Left lung (tissue), 4 donors: ENCODE measurements at regions not wholly inside any gene's neighbourhood (a gene's known extent, or its start where the extent isn't known, plus 50 kb on each side); places are given as distances from the start of the nearest gene placed in this dataset.

ENCODE experiments used
- ATAC-seq: fragments of 200-7000 bp; cut with Tn5 transposase; one replicate; pipeline ENCODE4 v1.9.1; 2020; ENCODE audit warnings: moderate library complexity
- DNase-seq, 4 donors: peaks; one replicate each; pipeline ENCODE4 v3.0.0-alpha.2; 2013 to 2020
- H3K27ac ChIP-seq, 2 donors: fragments of 200-600 bp; sonication (generic) in 1 of 2; one replicate each; pipeline versions ENCODE4 v1.5.0 to v1.8.0; 2020 to 2021
- H3K27me3 ChIP-seq, 2 donors: fragments of 200-600 bp; sonication (generic) in 1 of 2; one replicate each; pipeline versions ENCODE4 v1.5.0 to v1.8.0; 2020 to 2021
- H3K36me3 ChIP-seq, 2 donors: fragments of 200-600 bp; sonication (generic) in 1 of 2; one replicate each; pipeline versions ENCODE4 v1.5.0 to v1.8.0; 2020 to 2021
- H3K4me1 ChIP-seq, 2 donors: fragments of 200-600 bp; one replicate each; pipeline ENCODE4 v1.8.0; 2021
- H3K4me3 ChIP-seq, 2 donors: fragments of 200-600 bp; sonication (generic) in 1 of 2; one replicate each; pipeline versions ENCODE4 v1.5.0 to v1.8.0; 2020 to 2021; ENCODE audit warnings: mild to moderate bottlenecking in 1 of 2
- H3K9me3 ChIP-seq, 2 donors: fragments of 200-600 bp; sonication (generic) in 1 of 2; one replicate each; pipeline versions ENCODE4 v1.5.0 to v1.8.0; 2020 to 2021
- intact Hi-C, 2 donors: fragments of 100-400 bp; cut with DNase I; formaldehyde crosslinking; loops; one replicate each; pipeline versions ENCODE4 v1.11.2 to v1.14.2; 2022
- TF ChIP-seq, protein P1 (sequence below), 2 donors: fragments of 200-600 bp; sonication (generic) in 1 of 2; IDR thresholded peaks; one replicate each; pipeline versions ENCODE4 v1.5.0 to v1.8.0; 2021; ENCODE audit warnings: antibody characterized with exemption in 2 of 2
- donor health status: DM: no; HTN: yes; CAD: no.
- donor health status: DM: no; HTN: no; CAD: no.

DNA sequence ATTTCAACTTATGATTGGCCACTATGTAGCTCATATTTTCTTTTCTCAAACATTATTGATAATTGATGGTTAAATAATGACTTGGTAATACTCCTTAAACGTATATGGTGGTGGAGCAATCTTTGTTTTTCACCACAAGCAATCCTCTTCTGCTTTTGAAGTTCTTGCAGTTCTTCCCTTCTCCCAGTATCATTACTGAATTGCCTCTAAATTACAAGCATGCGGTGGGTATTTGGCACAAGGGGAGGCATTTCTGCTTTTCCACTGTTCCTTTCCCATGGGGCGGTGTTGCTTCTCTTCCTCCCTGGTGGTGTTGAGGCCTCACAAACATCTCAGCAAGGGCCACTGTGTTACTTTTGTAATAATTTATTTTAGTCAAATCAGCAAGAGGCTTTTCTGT is 234.4 kb upstream of the RXFP2 start:
- Histone ChIP-seq H3K27ac (no peak overlapping the region), H3K4me1 (no peaks in the 10 kb centered on the region), H3K4me3 (no peak overlapping the region), H3K27me3 (no peaks in the 10 kb centered on the region), H3K36me3 (no peaks in the 10 kb centered on the region), H3K9me3 (peaks cover 0 to 4% of the 10 kb centered on the region in 2 donors)
- intact Hi-C loops = no loop called here
- TF ChIP-seq, protein P1, sequence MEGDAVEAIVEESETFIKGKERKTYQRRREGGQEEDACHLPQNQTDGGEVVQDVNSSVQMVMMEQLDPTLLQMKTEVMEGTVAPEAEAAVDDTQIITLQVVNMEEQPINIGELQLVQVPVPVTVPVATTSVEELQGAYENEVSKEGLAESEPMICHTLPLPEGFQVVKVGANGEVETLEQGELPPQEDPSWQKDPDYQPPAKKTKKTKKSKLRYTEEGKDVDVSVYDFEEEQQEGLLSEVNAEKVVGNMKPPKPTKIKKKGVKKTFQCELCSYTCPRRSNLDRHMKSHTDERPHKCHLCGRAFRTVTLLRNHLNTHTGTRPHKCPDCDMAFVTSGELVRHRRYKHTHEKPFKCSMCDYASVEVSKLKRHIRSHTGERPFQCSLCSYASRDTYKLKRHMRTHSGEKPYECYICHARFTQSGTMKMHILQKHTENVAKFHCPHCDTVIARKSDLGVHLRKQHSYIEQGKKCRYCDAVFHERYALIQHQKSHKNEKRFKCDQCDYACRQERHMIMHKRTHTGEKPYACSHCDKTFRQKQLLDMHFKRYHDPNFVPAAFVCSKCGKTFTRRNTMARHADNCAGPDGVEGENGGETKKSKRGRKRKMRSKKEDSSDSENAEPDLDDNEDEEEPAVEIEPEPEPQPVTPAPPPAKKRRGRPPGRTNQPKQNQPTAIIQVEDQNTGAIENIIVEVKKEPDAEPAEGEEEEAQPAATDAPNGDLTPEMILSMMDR (IDR thresholded peaks at IDR 0.05) = no peak
- DNase-seq (no peak), ATAC-seq (no peak)

DNA sequence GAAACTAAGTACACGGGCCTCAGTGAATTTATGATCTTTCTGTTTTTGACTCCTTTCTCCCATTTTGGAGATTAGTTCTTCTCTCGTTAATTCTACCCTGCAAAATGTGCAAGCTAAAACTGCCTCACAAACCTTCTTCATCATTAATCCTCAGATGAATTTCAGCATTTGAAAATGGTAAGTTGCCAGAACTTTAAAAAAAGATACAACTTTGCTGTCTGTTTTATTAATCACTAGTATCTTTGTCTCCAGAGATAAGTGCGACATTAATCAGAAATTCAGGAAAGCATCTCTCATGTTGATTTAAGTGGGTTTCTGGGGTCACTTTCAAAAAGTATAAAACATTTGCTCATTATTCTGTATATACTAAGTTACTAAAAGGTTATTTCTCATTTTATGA is 227.0 kb upstream of the RXFP2 start:
- TF ChIP-seq, protein P1 (IDR thresholded peaks at IDR 0.05) = no peak
- Histone ChIP-seq H3K36me3 (no peaks in the 10 kb centered on the region), H3K4me1 (no peaks in the 10 kb centered on the region), H3K27ac (no peak overlapping the region), H3K9me3 (no peaks in the 10 kb centered on the region), H3K4me3 (no peak overlapping the region), H3K27me3 (no peaks in the 10 kb centered on the region)
- DNase-seq (no peak), ATAC-seq (no peak)
- intact Hi-C loops = no loop called here

DNA sequence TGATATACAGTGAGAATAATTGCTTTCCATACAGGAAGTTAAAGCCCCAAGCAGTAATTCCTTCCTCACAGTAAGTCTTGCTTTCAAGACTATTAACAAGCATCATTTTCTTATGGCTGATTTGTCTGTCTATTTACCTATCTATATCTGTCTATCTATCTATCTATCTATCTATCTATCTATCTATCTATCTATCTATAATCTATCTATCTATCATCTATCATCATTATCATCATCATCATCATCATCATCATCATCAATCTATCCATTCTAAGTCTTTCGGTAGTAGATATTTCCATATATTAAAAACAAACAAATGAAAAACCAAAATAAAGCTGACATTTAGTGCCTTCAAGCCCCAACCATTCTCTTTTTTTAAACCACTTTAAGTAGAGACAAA is 224.4 kb upstream of the RXFP2 start:
- TF ChIP-seq, protein P1 (IDR thresholded peaks at IDR 0.05) = no peak
- Histone ChIP-seq H3K36me3 (no peaks in the 10 kb centered on the region), H3K27ac (no peak overlapping the region), H3K27me3 (no peaks in the 10 kb centered on the region), H3K4me3 (no peak overlapping the region), H3K9me3 (no peaks in the 10 kb centered on the region), H3K4me1 (no peaks in the 10 kb centered on the region)
- ATAC-seq = no peak
- intact Hi-C loops = no loop called here
- DNase-seq = no peak

DNA sequence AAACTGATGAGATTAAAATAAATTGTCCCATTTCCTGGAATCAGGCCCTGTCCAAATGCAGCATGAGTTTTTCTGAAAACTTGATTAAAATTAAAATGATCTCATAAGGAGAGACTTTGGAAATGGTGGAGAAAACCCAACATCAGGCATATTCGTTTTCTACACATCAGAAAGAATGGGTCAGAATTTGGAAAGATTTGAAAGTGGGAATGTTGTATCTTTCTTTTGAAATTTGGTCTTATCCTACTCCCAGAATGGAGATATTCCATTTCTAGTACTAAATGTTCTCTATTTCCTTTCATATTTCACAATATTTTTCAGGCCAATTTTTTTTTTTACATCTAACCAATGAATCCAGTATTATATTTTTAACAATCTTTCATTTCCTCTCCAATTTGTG is 223.9 kb upstream of the RXFP2 start:
- H3K4me3 ChIP-seq = no peak overlapping the region
- intact Hi-C loops = no loop called here
- TF ChIP-seq, protein P1 (IDR thresholded peaks at IDR 0.05) = no peak
- DNase-seq = no peak
- H3K27ac ChIP-seq = no peak overlapping the region
- H3K27me3 ChIP-seq = no peaks in the 10 kb centered on the region
- ATAC-seq = no peak
- H3K9me3 ChIP-seq = no peaks in the 10 kb centered on the region
- H3K4me1 ChIP-seq = no peaks in the 10 kb centered on the region
- no peaks in the 10 kb centered on the region for H3K36me3 ChIP-seq

DNA sequence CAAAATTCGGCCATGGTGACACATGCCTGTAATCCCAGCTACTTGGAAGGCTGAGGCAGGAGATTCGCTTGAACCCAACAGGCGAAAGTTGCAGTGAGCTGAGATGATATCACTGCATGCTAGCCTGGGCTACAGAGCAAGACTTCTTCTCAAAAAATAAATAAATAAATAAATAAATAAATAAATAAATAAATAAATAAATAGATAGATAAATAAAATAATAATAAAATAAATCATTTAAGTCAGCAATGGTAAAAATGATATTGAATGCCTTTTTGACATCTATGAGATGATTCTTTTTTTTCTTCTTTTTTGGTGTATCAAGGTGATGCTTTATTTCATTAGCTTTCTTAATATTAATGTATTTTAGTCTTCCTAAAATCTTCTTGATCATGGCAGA is 221.7 kb upstream of the RXFP2 start:
- H3K27ac ChIP-seq = no peak overlapping the region
- H3K4me1 ChIP-seq = no peaks in the 10 kb centered on the region
- no peaks in the 10 kb centered on the region for H3K27me3 ChIP-seq
- ATAC-seq = no peak
- no peaks in the 10 kb centered on the region for H3K9me3 ChIP-seq
- intact Hi-C loops = no loop called here
- DNase-seq = no peak
- H3K36me3 ChIP-seq = no peaks in the 10 kb centered on the region
- TF ChIP-seq, protein P1 (IDR thresholded peaks at IDR 0.05) = no peak
- H3K4me3 ChIP-seq = no peak overlapping the region
